ENCODE measurements at regions not wholly inside any gene's neighbourhood (a gene's known extent, or its start where the extent isn't known, plus 50 kb on each side); places are given as distances from the start of the nearest gene placed in this dataset.

- Histone ChIP-seq H3K9me3 (ENCODE audit: control insufficient read depth, insufficient read depth, low read depth, low read length) (no peaks in the 10 kb centered on the region), H3K36me3 (ENCODE audit: control insufficient read depth, insufficient read depth, low read length) (no peaks in the 10 kb centered on the region), H3K27me3 (ENCODE audit: control insufficient read depth, insufficient read depth, low read length) (no peaks in the 10 kb centered on the region), H3K9ac (ENCODE audit: insufficient read depth, low read length) (no peak overlapping the region), H3K4me3 (replicated peaks in 1 of 4; ENCODE audit: control extremely low read depth in 1 of 4, insufficient read depth in 1 of 4, low read depth in 3 of 4, low read length in 4 of 4) (no peak overlapping the region), H3K79me2 (ENCODE audit: control insufficient read depth, insufficient read depth, low read length) (no peaks in the 10 kb centered on the region), H3K4me2 (ENCODE audit: extremely low read depth, insufficient read depth, low read length) (no peak overlapping the region), H2AFZ (ENCODE audit: low read length) (no peak overlapping the region), H3K27ac (ENCODE audit: insufficient read depth, low read length) (no peak overlapping the region), H4K20me1 (ENCODE audit: control insufficient read depth, extremely low read depth, insufficient read depth, low read length) (no peaks in the 10 kb centered on the region), H3K4me1 (ENCODE audit: control insufficient read depth, extremely low read depth, insufficient read depth, low read length) (no peaks in the 10 kb centered on the region)
- TF ChIP-seq EZH2 (IDR thresholded peaks at IDR 0.05; ENCODE audit: low read length, missing control alignments) (no peak), CTCF (conservative IDR thresholded peaks at IDR 0.05 in 1 of 2, IDR thresholded peaks at IDR 0.05 in 1 of 2; ENCODE audit: low read depth in 1 of 2, low read length in 2 of 2) (no peak)
- DNase-seq (ENCODE audit: low read depth in 2 of 2) = peak in 1 of 2 donors; percentile 19
Observed at GRCh38 chr5:13553896-13554295, 390.6 kb downstream of the DNAH5 start.

- TF ChIP-seq CTCF (conservative IDR thresholded peaks at IDR 0.05 in 1 of 2, IDR thresholded peaks at IDR 0.05 in 1 of 2; ENCODE audit: low read depth in 1 of 2, low read length in 2 of 2) = no peak
- TF ChIP-seq EZH2 (IDR thresholded peaks at IDR 0.05; ENCODE audit: low read length, missing control alignments) = no peak
- H3K4me1 ChIP-seq (ENCODE audit: control insufficient read depth, extremely low read depth, insufficient read depth, low read length) = no peaks in the 10 kb centered on the region
- no peak overlapping the region for H3K9ac ChIP-seq (ENCODE audit: insufficient read depth, low read length)
- H3K4me2 ChIP-seq (ENCODE audit: extremely low read depth, insufficient read depth, low read length) = no peak overlapping the region
- H3K27ac ChIP-seq (ENCODE audit: insufficient read depth, low read length) = no peak overlapping the region
- H3K79me2 ChIP-seq (ENCODE audit: control insufficient read depth, insufficient read depth, low read length) = no peaks in the 10 kb centered on the region
- no peak for DNase-seq (ENCODE audit: low read depth in 2 of 2)
- no peaks in the 10 kb centered on the region for H3K9me3 ChIP-seq (ENCODE audit: control insufficient read depth, insufficient read depth, low read depth, low read length)
- no peak overlapping the region for H2AFZ ChIP-seq (ENCODE audit: low read length)
- no peaks in the 10 kb centered on the region for H3K36me3 ChIP-seq (ENCODE audit: control insufficient read depth, insufficient read depth, low read length)
- H3K27me3 ChIP-seq (ENCODE audit: control insufficient read depth, insufficient read depth, low read length) = no peaks in the 10 kb centered on the region
- H3K4me3 ChIP-seq (replicated peaks in 1 of 4; ENCODE audit: control extremely low read depth in 1 of 4, insufficient read depth in 1 of 4, low read depth in 3 of 4, low read length in 4 of 4) = no peak overlapping the region
- H4K20me1 ChIP-seq (ENCODE audit: control insufficient read depth, extremely low read depth, insufficient read depth, low read length) = no peaks in the 10 kb centered on the region
Observed at GRCh38 chr5:13552361-13552760, 392.1 kb downstream of the DNAH5 start.

GRCh38 chr5:13551645-13552044 lies 392.8 kb downstream of the DNAH5 start:
- TF ChIP-seq CTCF (conservative IDR thresholded peaks at IDR 0.05 in 1 of 2, IDR thresholded peaks at IDR 0.05 in 1 of 2; ENCODE audit: low read depth in 1 of 2, low read length in 2 of 2) (no peak), EZH2 (IDR thresholded peaks at IDR 0.05; ENCODE audit: low read length, missing control alignments) (no peak)
- no peaks in the 10 kb centered on the region for H3K36me3 ChIP-seq (ENCODE audit: control insufficient read depth, insufficient read depth, low read length)
- H3K79me2 ChIP-seq (ENCODE audit: control insufficient read depth, insufficient read depth, low read length) = no peaks in the 10 kb centered on the region
- no peak overlapping the region for H3K27ac ChIP-seq (ENCODE audit: insufficient read depth, low read length)
- H4K20me1 ChIP-seq (ENCODE audit: control insufficient read depth, extremely low read depth, insufficient read depth, low read length) = no peaks in the 10 kb centered on the region
- no peak overlapping the region for H3K9ac ChIP-seq (ENCODE audit: insufficient read depth, low read length)
- H3K4me3 ChIP-seq (replicated peaks in 1 of 4; ENCODE audit: control extremely low read depth in 1 of 4, insufficient read depth in 1 of 4, low read depth in 3 of 4, low read length in 4 of 4) = no peak overlapping the region
- H3K9me3 ChIP-seq (ENCODE audit: control insufficient read depth, insufficient read depth, low read depth, low read length) = no peaks in the 10 kb centered on the region
- H3K4me2 ChIP-seq (ENCODE audit: extremely low read depth, insufficient read depth, low read length) = no peak overlapping the region
- no peak for DNase-seq (ENCODE audit: low read depth in 2 of 2)
- no peaks in the 10 kb centered on the region for H3K27me3 ChIP-seq (ENCODE audit: control insufficient read depth, insufficient read depth, low read length)
- H2AFZ ChIP-seq (ENCODE audit: low read length) = no peak overlapping the region
- H3K4me1 ChIP-seq (ENCODE audit: control insufficient read depth, extremely low read depth, insufficient read depth, low read length) = no peaks in the 10 kb centered on the region

Data from fibroblast of lung (primary cell).